ENCODE measurements at regions not wholly inside any gene's neighbourhood (a gene's known extent, or its start where the extent isn't known, plus 50 kb on each side); places are given as distances from the start of the nearest gene placed in this dataset.

GRCh38 chr6:40251637-40252300, 317.5 kb upstream of the MOCS1 start:
- TF ChIP-seq MXI1 (IDR thresholded peaks at IDR 0.05; ENCODE audit: borderline replicate concordance, low read depth, low read length) (no peak), MAFK (IDR thresholded peaks at IDR 0.05; ENCODE audit: low read depth, low read length) (no peak), POLR2A (IDR thresholded peaks at IDR 0.05; ENCODE audit: low read depth, low read length) (no peak), RAD21 (IDR thresholded peaks at IDR 0.05; ENCODE audit: low read length) (no peak), SMC3 (IDR thresholded peaks at IDR 0.05; ENCODE audit: low read depth, low read length) (no peak)
- TF ChIP-seq, protein P1, sequence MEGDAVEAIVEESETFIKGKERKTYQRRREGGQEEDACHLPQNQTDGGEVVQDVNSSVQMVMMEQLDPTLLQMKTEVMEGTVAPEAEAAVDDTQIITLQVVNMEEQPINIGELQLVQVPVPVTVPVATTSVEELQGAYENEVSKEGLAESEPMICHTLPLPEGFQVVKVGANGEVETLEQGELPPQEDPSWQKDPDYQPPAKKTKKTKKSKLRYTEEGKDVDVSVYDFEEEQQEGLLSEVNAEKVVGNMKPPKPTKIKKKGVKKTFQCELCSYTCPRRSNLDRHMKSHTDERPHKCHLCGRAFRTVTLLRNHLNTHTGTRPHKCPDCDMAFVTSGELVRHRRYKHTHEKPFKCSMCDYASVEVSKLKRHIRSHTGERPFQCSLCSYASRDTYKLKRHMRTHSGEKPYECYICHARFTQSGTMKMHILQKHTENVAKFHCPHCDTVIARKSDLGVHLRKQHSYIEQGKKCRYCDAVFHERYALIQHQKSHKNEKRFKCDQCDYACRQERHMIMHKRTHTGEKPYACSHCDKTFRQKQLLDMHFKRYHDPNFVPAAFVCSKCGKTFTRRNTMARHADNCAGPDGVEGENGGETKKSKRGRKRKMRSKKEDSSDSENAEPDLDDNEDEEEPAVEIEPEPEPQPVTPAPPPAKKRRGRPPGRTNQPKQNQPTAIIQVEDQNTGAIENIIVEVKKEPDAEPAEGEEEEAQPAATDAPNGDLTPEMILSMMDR (conservative IDR thresholded peaks at IDR 0.05; ENCODE audit: low read depth, low read length) = no peak
- TF ChIP-seq, protein P2, sequence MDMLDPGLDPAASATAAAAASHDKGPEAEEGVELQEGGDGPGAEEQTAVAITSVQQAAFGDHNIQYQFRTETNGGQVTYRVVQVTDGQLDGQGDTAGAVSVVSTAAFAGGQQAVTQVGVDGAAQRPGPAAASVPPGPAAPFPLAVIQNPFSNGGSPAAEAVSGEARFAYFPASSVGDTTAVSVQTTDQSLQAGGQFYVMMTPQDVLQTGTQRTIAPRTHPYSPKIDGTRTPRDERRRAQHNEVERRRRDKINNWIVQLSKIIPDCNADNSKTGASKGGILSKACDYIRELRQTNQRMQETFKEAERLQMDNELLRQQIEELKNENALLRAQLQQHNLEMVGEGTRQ (IDR thresholded peaks at IDR 0.05; ENCODE audit: low read depth, low read length) = no peak

All from IMR-90 (cell line).